DMS114 treated with DMSO at 0.1 percent for 48 hours (cell line): ENCODE measurements at regions not wholly inside any gene's neighbourhood (a gene's known extent, or its start where the extent isn't known, plus 50 kb on each side); places are given as distances from the start of the nearest gene placed in this dataset.
"Not testable (repeated sequence)": the region's sequence is repeated elsewhere in the genome, so short reads cannot be mapped to it uniquely, and the experiment has no call there.

Experiments used
- DNase-seq: peaks from one replicate; lab custom pipeline; 2025; ENCODE audit not compliant: unreplicated experiment; lab: John Stamatoyannopoulos, UW

GRCh38 chr14:85056267-85056666, 473.7 kb upstream of the FLRT2 start:
- DNase-seq = no peak

GRCh38 chr14:85057221-85057620, 472.7 kb upstream of the FLRT2 start:
- DNase-seq = no peak

GRCh38 chr14:85058150-85058549, 471.8 kb upstream of the FLRT2 start:
- DNase-seq = no peak

GRCh38 chr14:85060121-85060520, 469.8 kb upstream of the FLRT2 start:
- DNase-seq = no peak

GRCh38 chr14:85061256-85061655, 468.7 kb upstream of the FLRT2 start:
- DNase-seq = no peak

GRCh38 chr14:85063747-85064146, 466.2 kb upstream of the FLRT2 start:
- DNase-seq = no peak

GRCh38 chr14:85071447-85071846, 458.5 kb upstream of the FLRT2 start:
- DNase-seq = no peak

GRCh38 chr14:85074955-85075354, 455.0 kb upstream of the FLRT2 start:
- no peak for DNase-seq

- DNase-seq = no peak
Measured at GRCh38 chr14:85075694-85076476, 454.1 kb upstream of the FLRT2 start.

- DNase-seq = not testable (repeated sequence)
Measured at GRCh38 chr14:85077716-85078115, 452.2 kb upstream of the FLRT2 start.

GRCh38 chr14:85079842-85080730, 449.9 kb upstream of the FLRT2 start:
- DNase-seq = no peak

GRCh38 chr14:85084344-85084743, 445.6 kb upstream of the FLRT2 start:
- no peak for DNase-seq

- DNase-seq = no peak
Measured at GRCh38 chr14:85085981-85086380, 444.0 kb upstream of the FLRT2 start.

GRCh38 chr14:85087201-85087600, 442.7 kb upstream of the FLRT2 start:
- no peak for DNase-seq

GRCh38 chr14:85088192-85088591, 441.8 kb upstream of the FLRT2 start:
- no peak for DNase-seq

- no peak for DNase-seq
Measured at GRCh38 chr14:85090681-85091080, 439.3 kb upstream of the FLRT2 start.

GRCh38 chr14:85093631-85094330, 436.2 kb upstream of the FLRT2 start:
- no peak for DNase-seq

- no peak for DNase-seq
Measured at GRCh38 chr14:85102591-85102990, 427.4 kb upstream of the FLRT2 start.

- no peak for DNase-seq
Measured at GRCh38 chr14:85106506-85106905, 423.4 kb upstream of the FLRT2 start.

- DNase-seq = no peak
Measured at GRCh38 chr14:85112762-85113161, 417.2 kb upstream of the FLRT2 start.

- no peak for DNase-seq
Measured at GRCh38 chr14:85115921-85116320, 414.0 kb upstream of the FLRT2 start.

GRCh38 chr14:85118274-85118673, 411.7 kb upstream of the FLRT2 start:
- no peak for DNase-seq
